Smooth muscle cell of the brain vasculature (primary cell): ENCODE measurements at regions not wholly inside any gene's neighbourhood (a gene's known extent, or its start where the extent isn't known, plus 50 kb on each side); places are given as distances from the start of the nearest gene placed in this dataset.
"Not testable (repeated sequence)": the region's sequence is repeated elsewhere in the genome, so short reads cannot be mapped to it uniquely, and the experiment has no call there.

Source experiments
- DNase-seq: peaks from one replicate; pipeline ENCODE4 v3.0.0-alpha.2; 2012; ENCODE audit warnings: low read depth, low spot score

DNA sequence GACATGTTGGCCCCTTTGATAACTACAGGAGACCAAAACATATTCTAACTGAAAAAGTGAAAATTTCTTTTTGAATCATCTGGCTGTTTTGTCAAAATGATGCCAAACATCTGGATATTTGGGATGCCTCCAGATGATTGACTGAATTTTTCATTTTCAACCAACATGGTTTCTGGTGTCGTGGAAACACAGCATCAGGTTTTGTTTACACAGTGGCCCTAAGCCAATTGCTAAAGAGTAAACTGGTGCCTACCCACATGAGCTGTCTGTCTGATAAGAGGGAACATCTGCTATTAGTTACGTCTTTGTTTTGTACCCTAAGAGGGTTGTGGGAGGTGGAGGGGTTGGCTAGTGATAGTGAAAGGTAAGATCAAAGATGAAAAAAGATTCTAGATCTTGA lies 204.8 kb downstream of the KCNK2 start:
- DNase-seq, result no peak

DNA sequence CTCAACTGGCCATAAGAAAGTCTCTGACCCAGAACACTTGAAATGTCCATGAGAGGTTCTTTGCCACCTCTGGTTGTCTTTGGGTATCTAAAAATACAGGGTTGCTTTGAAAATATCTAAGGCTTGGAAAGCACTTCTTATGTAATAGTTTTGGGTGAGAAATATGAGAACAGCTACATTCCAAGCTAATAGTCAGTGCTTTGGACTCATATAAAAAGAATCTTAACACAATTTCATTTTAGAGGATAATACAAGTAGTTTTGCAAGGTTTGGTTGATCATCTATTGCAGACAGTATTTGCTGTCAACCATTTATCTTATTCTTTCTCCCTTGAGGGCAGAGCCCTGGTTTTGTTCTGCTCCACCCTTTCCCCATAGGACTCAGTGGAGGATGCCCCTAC lies 207.5 kb downstream of the KCNK2 start:
- no peak for DNase-seq

DNA sequence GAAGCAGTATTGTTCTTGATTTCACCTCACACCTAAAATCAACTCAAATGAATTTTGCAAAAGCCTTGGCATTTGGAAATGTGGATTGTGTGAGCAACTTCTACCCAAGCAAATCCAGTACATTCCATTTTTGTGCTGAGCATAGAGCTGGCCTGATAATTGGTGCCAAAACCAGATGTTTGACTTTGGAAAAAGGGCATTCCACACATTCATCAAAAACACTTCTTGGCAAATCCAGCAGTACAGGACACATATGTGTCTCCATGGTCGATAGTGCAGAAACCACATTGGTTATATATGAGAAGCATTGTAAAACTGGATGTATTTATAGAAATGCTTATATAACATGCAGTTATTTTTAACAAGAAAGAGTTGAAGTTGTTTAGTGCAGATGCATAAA lies 210.4 kb downstream of the KCNK2 start:
- no peak for DNase-seq

DNA sequence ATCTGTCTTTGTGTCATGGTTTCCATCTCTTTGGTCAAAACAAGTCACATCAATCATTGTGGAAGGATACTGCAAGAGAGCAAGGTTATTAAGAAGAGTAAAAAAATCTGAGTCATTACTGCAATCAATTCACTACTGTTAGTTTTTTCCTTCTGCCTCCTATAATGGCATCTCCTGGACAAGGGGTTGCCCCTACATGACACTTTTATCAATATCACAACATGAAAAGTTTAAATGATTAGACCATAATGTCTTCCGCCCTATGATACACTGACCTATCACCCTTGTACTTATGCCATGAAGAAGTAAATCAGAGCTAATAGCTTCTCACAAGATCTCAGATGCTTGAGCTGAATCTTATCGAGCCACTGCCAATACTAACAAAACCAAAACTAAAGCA lies 223.9 kb downstream of the KCNK2 start:
- no peak for DNase-seq

DNA sequence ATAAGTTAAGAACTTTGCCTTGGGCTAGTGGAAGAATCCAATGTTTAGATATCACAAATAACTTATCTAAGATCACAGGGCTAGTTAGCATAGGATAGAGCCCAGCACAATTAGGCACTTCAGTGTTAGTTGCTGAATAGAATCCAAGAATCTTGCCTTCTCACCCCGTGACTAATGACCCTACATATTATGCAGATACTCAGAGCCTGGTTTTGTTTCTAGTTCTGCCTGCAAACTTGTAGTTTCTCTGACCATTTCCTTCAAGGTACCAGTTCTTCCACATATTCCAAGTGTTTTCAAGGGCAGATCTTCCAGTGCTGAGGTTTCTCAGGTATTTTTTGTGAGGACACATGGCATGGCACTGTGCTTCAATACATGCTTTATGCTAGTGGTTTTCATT lies 239.3 kb downstream of the KCNK2 start:
- no peak for DNase-seq

DNA sequence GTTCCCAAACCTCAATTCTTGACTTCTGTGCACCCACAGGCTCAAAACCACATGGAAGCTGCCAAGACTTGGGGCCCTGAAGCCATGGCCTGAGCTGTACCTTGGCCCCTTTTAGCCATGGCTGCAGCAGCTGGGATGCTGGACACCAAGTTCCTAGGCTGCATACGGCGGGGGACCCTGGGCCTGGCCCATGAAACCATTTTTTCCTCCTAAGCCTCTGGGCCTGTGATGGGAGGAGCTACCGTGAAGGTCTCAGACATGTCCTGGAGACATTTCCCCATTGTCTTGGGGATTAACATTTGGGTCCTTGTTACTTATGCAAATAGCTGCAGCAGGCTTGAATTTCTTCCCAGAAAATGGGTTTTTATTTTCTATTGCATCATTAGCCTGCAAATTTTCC lies 241.5 kb downstream of the KCNK2 start:
- not testable (repeated sequence) for DNase-seq

DNA sequence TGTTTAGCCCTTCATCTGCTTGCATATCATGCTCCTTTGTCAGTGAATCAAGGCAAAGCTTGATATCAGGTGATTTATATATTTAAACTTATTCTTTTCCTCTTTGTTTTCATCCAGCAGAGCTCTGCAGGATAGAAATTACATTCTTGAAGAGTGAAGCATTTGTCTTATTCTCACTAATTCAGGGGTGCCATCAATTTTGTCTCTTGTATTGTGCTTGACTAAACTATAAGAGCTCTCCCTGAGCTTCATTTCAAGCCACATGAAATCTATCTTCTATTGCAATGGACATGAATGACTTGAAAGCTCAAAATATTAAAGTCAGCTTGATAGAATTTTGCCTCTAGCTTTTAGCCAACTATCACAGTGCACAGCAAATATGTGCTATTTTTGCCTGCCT lies 236.7 kb upstream of the KCTD3 start:
- DNase-seq, result no peak

DNA sequence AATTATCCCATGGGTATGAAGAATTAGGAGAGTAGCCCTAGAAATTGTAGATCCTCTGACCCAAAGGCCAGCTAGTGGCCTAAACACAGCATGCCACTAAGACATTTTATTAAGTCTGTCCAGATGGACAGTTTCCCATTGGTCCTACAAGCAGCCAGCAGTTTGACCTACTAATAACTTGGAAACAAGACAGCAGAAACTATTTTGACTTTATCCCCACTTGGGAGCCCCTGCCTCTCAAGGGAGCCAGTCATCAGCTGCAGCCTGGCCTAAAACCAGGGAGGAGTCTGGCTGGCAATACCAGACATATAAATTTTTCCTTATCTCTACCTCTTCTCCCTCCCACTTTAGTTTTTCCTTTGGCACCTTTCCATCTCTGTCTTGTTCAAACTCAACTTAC lies 222.6 kb upstream of the KCTD3 start:
- DNase-seq, result no peak

DNA sequence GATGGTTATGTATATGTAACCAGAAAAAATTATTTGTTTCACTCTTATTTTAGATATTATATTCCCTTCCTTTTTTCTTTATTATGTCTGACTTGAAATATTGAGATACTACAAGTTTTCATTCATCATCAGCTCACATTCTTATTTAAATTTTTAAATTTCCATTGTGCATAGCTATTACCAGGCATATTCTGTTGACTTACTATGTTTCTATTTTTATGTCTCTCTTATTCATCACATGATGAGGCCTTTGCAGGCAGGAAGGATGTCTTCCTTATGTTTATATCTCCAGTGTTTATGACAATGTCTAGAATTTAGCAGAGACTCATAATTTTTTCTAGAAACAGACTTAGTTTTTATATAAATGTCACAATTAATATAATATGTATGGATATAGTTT lies 221.9 kb upstream of the KCTD3 start:
- no peak for DNase-seq

DNA sequence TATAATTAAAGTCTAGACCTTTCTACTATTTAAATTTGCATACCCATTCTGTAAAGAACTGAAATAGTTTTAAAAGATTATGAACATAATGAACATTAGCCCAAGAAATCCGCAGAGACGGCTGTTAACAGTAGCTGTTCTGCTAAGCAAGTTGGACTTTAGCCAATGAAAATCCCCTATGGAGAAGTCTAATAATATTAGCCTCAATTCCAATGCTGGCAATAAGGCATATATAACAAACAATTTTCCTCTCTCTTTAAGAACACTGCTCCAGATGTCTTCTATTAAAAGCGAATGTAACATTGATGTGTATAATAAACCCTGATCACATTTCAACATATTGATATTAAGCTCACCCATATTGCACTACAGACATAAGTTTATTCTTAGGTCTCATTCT lies 221.3 kb upstream of the KCTD3 start:
- no peak for DNase-seq

DNA sequence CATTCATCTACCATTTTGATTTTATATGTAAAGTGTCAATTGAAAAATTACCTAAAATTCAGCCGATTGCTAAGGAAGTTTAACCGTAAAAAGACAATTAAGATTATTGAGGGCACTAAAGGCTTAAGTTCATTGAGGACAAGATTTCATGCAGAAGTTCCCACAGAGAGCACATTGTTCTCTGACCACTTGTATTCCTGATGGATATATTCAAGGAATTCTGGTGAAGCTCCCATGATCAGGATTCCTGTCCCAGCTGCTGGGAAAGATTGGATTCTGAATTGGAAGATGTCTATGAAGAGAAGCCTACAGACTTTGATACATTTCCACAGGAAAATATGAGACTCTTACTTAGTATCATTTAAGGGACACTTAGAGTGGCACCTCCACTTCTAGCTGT lies 209.2 kb upstream of the KCTD3 start:
- no peak for DNase-seq

DNA sequence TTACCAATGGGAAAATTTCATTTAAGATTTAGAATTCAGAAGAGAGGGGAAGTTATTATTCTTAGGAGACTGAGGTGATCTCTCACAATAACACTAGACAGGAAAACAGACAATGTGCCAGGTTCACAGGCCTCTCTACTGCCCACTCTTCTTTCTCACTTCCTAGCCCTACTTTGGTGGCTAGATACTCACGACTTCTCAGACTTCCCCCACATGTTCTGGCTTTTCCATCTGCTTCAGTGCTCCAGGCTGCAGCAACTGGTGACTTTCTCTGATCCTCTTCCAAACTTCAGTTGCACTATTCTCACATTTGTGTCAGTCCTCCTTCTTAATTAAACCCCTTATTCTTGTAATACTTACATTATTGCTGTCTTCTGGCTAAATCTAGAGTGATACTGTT lies 208.7 kb upstream of the KCTD3 start:
- DNase-seq, result no peak

DNA sequence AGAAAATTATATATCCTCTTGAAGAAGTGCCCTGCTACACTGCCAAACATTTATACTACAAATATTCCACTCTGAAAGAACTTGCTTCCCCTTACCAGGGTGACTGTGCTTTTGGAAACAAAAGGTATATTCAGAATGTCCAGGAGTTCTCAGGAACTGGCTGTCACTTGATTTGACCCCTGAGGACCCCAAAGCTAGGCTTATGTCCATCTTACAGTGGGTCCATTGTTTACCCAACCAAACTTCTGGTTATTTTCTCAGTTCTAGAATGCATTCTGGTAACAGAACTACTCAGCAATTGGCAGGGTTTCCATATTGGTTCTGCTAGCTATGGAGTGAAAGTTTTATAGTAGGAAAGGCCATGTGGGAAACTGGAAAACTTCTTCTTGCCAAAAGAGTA lies 207.1 kb upstream of the KCTD3 start:
- no peak for DNase-seq

DNA sequence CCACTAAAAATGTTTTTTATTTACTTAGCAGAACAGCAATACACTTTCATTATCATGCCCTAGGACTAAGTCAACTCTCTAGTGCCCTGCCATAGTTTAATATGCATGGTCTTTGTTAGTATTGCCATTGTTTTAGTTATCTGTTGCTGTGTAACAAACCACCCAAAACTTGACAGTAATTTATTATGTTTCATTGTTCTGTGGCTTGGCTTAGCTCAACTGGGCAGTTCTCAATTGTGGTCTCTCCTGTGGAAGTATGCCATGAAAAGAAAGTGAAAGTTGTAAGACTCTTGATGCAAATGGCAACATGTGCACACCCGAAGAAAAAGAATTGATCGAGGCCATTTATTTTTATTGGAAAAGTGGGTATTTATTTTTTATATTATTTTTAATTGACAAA lies 206.3 kb upstream of the KCTD3 start:
- no peak for DNase-seq

DNA sequence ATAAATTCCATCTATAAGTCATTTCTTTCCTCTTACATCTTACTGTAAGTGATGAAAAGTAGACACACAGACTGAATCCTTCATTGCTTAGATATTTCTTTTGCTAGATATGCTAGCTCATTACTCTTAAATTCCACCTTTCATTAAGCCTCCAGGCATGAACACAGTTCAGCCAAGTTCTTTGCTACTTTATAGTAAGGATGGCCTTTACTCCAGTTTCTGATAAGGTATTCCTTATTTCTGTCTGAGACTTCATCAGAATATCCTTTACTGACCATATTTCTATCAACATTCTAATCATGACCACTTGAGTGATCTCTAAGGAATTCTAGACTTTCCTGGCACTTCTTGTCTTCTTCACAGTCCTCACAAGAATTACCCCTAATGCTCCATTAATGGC lies 191.7 kb upstream of the KCTD3 start:
- DNase-seq, result no peak

DNA sequence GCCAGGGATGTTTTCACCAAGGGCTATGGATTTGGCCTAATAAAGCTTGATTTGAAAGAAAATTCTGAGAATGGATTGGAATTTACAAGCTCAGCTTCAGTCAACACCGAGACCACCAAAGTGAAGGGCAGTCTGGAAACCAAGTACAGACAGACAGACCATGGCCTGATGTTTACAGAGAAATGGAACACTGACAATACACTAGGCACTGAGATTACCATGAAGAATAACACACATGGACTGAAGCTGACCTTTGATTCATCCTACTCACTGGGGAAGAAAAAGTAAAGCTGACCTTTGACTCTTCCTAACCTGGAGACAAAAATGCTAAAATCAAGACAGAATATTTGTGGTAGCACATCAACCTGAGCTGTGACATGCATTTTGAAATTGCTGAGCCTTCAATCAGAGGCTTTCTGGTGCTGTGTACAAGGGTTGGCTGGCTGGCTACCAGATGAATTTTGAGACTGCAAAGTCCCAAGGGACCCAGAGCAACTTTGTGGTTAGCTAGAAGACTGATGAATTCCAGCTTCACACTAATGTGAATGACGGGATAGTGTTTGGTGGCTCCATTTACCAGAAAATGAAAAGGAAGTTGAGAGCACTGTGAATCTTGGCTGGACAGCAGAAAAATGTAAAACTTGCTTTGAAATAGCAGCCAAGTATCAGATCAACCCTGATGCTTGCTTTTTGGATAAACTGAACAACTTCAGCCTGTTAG lies 190.4 kb upstream of the KCTD3 start:
- DNase-seq, result peak; percentile 15

DNA sequence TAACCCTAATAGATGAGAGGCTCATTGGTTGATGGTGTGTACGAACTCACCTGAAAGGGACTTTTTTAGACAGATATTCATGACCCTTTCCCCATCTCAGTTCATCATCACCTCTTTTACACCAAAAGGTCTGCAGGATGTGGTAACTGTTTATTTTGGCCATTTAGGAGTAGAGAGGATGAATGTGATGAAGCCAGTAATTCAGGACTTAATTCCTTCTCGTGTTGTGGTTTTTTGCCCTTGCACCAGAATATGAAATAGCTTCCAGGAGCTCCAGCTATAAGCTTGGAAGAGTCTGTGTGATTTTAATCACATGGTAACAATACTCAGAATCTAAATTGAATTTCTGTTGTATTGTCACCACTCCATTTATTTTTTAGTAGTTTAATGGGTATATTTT lies 189.4 kb upstream of the KCTD3 start:
- no peak for DNase-seq

DNA sequence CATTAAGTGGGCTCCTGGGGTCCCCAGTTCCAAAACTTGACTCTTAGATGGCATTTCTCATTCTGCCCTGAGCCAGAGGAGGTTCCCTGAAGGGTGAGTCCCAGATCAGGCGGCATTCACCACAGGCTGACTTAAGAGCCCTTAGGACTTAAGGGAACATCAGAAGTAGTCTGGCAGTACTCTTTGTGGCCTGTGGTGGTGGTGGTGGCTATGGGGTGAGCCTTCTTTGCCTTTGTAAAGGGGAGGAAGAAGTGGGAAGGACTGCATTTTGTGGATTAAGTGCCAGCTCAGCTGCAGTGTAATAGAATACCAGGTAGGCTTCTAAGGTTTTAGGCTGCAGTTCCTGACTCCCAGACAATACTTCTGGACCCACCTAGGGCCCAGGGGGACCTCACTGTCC lies 186.5 kb upstream of the KCTD3 start:
- DNase-seq, result no peak

DNA sequence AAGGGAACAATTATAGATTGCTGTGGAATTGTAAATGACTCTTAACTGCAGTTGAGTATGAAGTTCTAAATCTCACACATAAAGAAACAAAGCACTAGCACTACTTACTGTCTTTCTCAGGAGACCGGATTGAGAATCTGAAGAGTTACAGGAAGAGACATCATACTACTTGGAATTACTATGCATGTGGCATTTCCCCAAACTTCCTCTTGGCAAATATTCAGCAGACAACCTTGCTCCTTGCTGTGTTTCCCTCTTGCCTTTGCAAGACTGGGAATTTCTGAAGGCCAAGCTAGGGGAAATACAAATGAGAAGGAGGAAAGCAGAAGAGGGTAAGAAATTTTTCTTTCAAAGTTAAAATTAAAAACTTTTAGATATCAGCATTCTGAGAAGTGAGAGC lies 173.6 kb upstream of the KCTD3 start:
- DNase-seq, result no peak

DNA sequence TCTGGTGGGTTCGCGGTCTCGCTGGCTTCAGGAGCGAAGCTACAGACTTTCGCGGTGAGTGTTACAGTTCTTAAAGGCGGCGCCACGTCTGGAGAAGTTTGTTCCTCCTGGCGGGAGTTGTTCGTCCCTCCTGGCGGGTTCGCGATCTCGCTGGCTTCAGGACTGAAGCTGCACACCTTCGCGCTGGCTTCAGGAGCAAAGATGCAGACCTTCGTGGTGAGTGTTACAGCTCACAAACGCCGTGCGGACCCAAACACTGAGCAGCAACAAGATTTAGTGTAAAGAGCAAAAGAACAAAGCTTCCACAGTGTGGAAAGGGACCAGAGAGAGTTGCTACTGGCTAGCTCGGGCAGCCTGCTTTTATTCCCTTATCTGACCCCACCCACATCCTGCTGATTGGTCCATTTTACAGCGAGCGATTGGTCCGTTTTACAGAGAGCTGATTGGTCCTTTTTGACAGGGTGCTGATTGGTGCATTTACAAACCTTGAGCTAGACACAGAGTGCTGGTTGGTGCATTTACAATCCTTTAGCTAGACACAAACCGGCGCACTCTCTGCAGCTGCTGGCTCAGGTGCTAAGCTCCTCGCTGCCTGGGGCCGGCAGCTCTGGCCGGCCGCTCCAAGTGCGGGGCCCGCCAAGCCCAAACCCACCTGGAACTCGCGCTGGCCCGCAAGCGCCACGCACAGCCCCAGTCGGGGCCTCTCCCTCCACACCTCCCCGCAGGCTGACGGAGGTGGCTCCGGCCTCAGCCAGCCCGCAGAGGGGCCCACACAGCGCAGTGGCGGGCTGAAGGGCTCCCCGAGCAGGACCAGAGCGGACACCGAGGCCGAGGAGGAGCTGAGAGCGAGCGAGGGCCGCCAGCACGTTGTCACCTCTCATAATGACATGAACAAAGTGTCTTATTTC lies 172.8 kb upstream of the KCTD3 start:
- DNase-seq, result no peak

DNA sequence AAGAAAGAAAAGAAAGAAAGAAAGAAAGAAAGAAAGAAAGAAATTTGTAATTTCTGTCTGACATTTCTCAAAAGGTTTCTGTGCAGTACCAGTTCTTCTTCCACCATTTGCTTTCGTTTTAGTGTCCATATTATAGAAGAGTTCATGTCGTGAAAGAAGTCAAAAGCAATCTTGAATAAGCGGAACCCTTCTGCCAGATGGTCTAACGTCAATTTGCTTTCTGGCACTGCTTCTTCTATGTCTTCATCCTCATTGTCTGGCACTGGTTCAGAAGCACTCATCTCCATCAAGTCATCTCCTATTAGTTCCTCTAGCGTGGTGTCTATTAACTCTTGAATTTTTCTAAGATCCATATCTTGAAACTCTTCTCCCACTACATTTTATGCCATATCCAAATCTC lies 170.0 kb upstream of the KCTD3 start:
- no peak for DNase-seq

DNA sequence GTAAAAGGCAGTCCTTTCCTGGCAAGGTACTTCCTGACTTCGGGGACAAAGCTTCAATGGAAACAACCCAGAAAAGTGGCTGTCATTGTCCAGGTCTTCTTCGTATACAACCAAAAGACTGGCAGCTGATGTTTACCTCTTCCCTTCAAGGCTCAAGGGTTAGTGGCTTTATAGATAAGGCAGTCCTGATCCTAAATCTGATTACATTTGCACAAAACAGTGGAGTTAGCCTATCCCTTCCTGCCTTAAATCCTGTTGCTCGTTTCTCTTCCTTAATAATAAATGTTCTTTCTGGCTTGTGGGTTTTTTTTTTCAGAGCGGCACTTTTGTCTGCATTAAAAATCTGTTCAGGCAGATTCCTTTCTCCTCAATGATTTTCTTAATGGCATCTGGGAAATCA lies 169.3 kb upstream of the KCTD3 start:
- DNase-seq, result no peak

DNA sequence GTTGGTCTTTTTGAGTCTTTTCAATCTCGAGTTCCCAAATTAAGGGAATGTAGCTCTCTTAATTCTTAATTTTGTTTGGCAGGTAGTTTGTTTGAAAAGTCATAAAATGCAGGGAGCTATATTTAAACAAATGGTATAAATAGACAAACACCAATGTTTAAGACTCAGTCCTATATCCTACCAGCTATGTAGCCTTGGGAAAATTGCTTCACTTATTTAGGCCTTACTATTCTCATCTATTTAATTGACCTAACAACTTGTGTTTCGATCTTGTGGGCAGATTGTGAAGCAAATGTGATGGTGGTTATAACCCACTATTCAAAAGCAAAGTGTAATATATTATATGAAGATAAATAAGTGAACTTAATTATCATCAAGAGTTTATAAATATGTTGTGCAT lies 167.3 kb upstream of the KCTD3 start:
- DNase-seq, result no peak
